AG10803 (cell line): ENCODE measurements at regions not wholly inside any gene's neighbourhood (a gene's known extent, or its start where the extent isn't known, plus 50 kb on each side); places are given as distances from the start of the nearest gene placed in this dataset.

ENCODE experiments used
- DNase-seq: peaks from one replicate; pipeline ENCODE4 v3.0.0; 2010; ENCODE audit warnings: low read depth
- H3K4me3 ChIP-seq: 2 replicates; pipeline ENCODE4 v1.5.1; 2011; ENCODE audit warnings: mild to moderate bottlenecking, low read length, control low read depth
- CTCF ChIP-seq: conservative IDR thresholded peaks from 2 replicates; pipeline ENCODE4 v1.5.1; 2011; ENCODE audit warnings: mild to moderate bottlenecking, low read length, control low read depth, inconsistent platforms

GRCh38 chr17:72501404-72502370 is 380.9 kb downstream of the SOX9 start:
- H3K4me3 ChIP-seq = no peak overlapping the region
- no peak for TF ChIP-seq CTCF
- DNase-seq = no peak

DNA sequence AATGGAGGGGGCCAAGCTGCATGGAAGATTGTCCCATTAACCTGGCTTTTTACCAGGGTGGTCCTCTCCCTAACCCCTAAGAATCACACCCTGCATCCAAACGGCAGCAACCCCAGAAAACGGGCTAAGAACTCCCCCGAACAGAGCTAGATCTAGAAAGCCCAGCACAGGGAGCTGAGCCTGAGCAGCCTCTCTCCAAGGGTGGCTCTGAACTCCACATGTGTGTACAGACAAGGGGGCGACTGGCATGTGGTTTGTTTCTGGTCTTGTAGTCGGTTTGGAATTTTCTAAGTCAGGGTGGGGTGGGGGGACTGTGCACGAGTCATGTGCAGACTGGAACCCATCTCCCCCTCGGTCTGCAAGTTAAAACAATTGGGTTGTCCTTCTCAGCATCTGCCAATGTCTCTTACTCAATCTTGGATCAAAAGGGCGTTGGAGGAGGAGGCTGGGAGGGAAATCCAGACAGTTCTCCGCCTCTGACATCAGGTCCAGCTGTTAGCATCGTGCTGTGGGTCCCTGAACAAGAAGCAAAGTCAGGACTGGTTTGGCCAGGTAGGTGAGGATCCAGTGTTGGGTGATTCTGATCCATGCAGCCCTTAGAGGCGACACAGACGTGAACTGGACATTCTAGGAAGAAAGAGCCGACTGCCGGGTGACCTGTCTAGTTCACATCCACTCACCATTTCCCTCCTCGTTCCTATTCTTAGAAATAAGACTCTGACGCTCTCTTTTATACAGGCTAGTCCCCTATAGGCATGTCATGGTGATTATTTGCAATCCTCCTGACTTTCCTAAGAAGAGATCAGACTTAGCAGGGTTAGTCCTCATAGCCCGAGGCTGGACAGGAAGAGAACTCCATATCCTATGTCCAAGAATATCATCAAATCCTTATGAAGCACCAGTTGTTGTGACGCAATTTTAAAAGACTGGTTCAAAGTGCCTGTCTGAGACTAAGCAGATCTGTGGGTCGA is 381.8 kb downstream of the SOX9 start:
- H3K4me3 ChIP-seq = peak overlapping the region; percentile 22
- DNase-seq = peak; percentile 58
- no peak for TF ChIP-seq CTCF

GRCh38 chr17:72503556-72503955 is 382.7 kb downstream of the SOX9 start:
- no peak overlapping the region for H3K4me3 ChIP-seq
- no peak for DNase-seq
- TF ChIP-seq CTCF = no peak

DNA sequence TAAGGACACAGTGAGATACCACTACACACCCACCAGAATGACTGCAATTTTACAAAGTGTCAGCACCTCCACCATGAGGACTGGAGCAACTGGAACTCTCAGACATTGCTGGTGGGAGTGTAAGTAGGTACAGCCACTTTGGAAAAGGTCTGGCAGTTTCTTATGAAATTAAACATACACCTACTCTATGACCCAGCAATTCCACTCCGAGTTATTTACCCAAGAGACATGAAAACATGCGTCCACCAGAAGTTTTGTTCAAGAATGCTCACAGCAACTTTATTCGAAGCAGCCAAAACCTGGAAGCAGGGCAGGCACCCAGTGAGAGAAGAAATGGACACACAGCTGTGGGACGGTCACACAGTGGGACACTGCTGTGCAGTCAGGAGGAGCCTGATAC is 384.0 kb downstream of the SOX9 start:
- TF ChIP-seq CTCF = no peak
- H3K4me3 ChIP-seq = no peak overlapping the region
- DNase-seq = no peak

DNA sequence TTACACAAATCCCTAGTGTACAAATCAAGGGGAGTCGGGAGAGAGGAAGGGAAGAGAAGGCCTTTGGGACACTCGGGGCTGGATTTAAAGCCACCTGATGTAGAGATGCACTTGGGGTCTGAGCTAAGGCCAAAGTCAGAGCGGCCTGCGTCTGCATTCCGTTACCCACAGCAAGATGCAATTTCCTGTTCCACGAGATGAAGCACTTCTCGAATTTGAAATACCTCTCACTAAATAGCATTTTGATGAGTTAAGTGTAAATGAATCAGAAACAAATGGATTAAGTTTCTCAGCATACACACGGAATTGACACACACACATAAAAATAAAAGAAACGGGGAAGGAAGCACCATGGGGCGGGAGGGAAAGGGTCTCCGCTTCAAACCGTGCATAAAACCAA is 386.0 kb downstream of the SOX9 start:
- H3K4me3 ChIP-seq = no peak overlapping the region
- DNase-seq = no peak
- TF ChIP-seq CTCF = no peak

DNA sequence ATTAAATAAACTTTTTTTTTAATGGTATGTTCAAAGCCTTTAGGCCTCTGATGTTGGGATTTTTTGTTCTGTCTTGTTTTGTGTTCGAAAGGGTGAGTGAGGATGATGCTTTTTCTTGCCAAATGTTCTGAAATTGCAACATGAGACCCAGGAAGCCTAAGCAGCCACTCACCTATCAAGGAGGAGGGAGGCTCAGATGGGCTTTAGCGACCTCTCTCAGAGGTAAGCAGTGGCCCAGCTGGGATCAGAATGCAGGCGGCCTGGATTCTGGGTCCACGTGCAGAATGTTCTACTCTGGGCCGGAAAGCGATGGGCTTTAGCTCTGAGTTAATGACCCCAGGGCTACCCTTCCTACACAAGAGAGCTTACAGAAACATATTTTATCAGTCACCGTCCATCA is 386.6 kb downstream of the SOX9 start:
- no peak for DNase-seq
- no peak for TF ChIP-seq CTCF
- H3K4me3 ChIP-seq = no peak overlapping the region
